Neural cell (in vitro differentiated cells): ENCODE measurements at regions not wholly inside any gene's neighbourhood (a gene's known extent, or its start where the extent isn't known, plus 50 kb on each side); places are given as distances from the start of the nearest gene placed in this dataset.

Experiments
- CTCF ChIP-seq: fragments of 450-650 bp; IDR thresholded peaks from 2 replicates; pipeline ENCODE4 v1.5.1; 2014; ENCODE audit warnings: antibody characterized with exemption, mild to moderate bottlenecking, moderate library complexity; ENCODE audit not compliant: poor library complexity, severe bottlenecking
- EP300 ChIP-seq: fragments of 450-650 bp; conservative IDR thresholded peaks from 2 replicates; pipeline ENCODE4 v1.6.1; 2014; ENCODE audit warnings: antibody characterized with exemption, mild to moderate bottlenecking, moderate library complexity; ENCODE audit not compliant: poor library complexity, severe bottlenecking
- EZH2 ChIP-seq: fragments of 200-600, 300-800 bp; shearing (Covaris generic), sonication (generic); IDR thresholded peaks from 2 replicates; pipeline ENCODE4 v1.6.1; 2014; ENCODE audit warnings: antibody characterized with exemption, low read length, borderline replicate concordance, mild to moderate bottlenecking; ENCODE audit not compliant: insufficient read depth, poor library complexity, severe bottlenecking
- POLR2AphosphoS5 ChIP-seq: IDR thresholded peaks from 2 replicates; pipeline ENCODE4 v1.6.1; 2012
- RAD21 ChIP-seq: fragments of 450-650 bp; conservative IDR thresholded peaks from 2 replicates; pipeline ENCODE4 v1.6.1; 2014; ENCODE audit warnings: antibody characterized with exemption, mild to moderate bottlenecking, moderate library complexity
- REST ChIP-seq: IDR thresholded peaks from 2 replicates; pipeline ENCODE4 v1.6.1; 2012; ENCODE audit warnings: borderline replicate concordance

- TF ChIP-seq CTCF: no peak
- no peak for TF ChIP-seq POLR2AphosphoS5
- TF ChIP-seq EZH2: no peak
- TF ChIP-seq RAD21: no peak
- TF ChIP-seq EP300: no peak
- no peak for TF ChIP-seq REST
Observed at GRCh38 chr10:29005988-29006387, 282.9 kb upstream of the LYZL1 start.
